ENCODE measurements at regions not wholly inside any gene's neighbourhood (a gene's known extent, or its start where the extent isn't known, plus 50 kb on each side); places are given as distances from the start of the nearest gene placed in this dataset.
A peak's percentile ranks its signal among the peaks of the same experiment; 100 is the strongest.

GRCh38 chr6:137794516-137795201, 72.4 kb upstream of the TNFAIP3 start:
- H3K27me3 ChIP-seq (ENCODE audit: control insufficient read depth, insufficient read depth, low read length) = no peaks in the 10 kb centered on the region
- CTCF ChIA-PET = interaction anchor here (1.1 kb wide), 1 partner anchor 19 kb away, joined by 3 read pairs; no protein-coding TSS in a partner anchor
- no peak for DNase-seq (ENCODE audit: low read depth, low spot score)
- POLR2A ChIA-PET = no interaction called here
- TF ChIP-seq, protein P1, sequence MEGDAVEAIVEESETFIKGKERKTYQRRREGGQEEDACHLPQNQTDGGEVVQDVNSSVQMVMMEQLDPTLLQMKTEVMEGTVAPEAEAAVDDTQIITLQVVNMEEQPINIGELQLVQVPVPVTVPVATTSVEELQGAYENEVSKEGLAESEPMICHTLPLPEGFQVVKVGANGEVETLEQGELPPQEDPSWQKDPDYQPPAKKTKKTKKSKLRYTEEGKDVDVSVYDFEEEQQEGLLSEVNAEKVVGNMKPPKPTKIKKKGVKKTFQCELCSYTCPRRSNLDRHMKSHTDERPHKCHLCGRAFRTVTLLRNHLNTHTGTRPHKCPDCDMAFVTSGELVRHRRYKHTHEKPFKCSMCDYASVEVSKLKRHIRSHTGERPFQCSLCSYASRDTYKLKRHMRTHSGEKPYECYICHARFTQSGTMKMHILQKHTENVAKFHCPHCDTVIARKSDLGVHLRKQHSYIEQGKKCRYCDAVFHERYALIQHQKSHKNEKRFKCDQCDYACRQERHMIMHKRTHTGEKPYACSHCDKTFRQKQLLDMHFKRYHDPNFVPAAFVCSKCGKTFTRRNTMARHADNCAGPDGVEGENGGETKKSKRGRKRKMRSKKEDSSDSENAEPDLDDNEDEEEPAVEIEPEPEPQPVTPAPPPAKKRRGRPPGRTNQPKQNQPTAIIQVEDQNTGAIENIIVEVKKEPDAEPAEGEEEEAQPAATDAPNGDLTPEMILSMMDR (IDR thresholded peaks at IDR 0.05; ENCODE audit: low read depth, low read length) = no peak
- no peak overlapping the region for H3K27ac ChIP-seq (ENCODE audit: low read depth, low read length)
- no peak overlapping the region for H3K4me3 ChIP-seq (ENCODE audit: low read depth, low read length)
- no peaks in the 10 kb centered on the region for H3K9me3 ChIP-seq (ENCODE audit: control insufficient read depth, insufficient read depth, low read length)

GRCh38 chr6:137795501-137795900, 71.6 kb upstream of the TNFAIP3 start:
- H3K9me3 ChIP-seq (ENCODE audit: control insufficient read depth, insufficient read depth, low read length) = no peaks in the 10 kb centered on the region
- no peak overlapping the region for H3K4me3 ChIP-seq (ENCODE audit: low read depth, low read length)
- no peak overlapping the region for H3K27ac ChIP-seq (ENCODE audit: low read depth, low read length)
- TF ChIP-seq, protein P1 (IDR thresholded peaks at IDR 0.05; ENCODE audit: low read depth, low read length) = no peak
- ChIA-PET POLR2A (no interaction called here), CTCF (no interaction called here)
- no peaks in the 10 kb centered on the region for H3K27me3 ChIP-seq (ENCODE audit: control insufficient read depth, insufficient read depth, low read length)
- no peak for DNase-seq (ENCODE audit: low read depth, low spot score)

DNA sequence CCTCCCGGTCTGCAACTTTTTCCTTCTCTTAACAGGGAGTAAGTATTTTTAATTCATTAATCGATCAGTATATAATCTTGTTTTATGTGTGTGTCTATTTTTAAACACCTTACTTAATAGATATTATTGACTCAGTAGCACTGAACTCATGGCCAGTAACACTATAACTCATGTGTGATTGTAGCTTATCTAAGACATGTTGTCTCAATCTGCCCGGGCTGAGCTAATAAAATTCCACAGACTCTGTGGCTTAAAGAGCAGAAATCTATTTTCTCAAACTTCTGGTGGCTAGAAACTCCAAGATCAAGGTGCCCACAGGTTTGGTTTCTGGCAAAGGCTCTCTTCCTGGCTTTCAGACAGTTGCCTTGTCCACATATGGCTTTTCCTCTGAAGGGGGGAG, 68.8 kb upstream of the TNFAIP3 start:
- Histone ChIP-seq H3K27me3 (ENCODE audit: control insufficient read depth, insufficient read depth, low read length) (no peaks in the 10 kb centered on the region), H3K4me3 (ENCODE audit: low read depth, low read length) (no peak overlapping the region), H3K27ac (ENCODE audit: low read depth, low read length) (no peak overlapping the region), H3K9me3 (ENCODE audit: control insufficient read depth, insufficient read depth, low read length) (no peaks in the 10 kb centered on the region)
- TF ChIP-seq, protein P1 (IDR thresholded peaks at IDR 0.05; ENCODE audit: low read depth, low read length) = no peak
- no peak for DNase-seq (ENCODE audit: low read depth, low spot score)
- ChIA-PET POLR2A (no interaction called here), CTCF (interaction anchor here (0.5 to 2.7 kb wide), 6 partner anchors 9 to 146 kb away, joined by 3 to 27 read pairs (median 3); partner anchors contain the start of gene TNFAIP3)

GRCh38 chr6:137798846-137799245, 68.2 kb upstream of the TNFAIP3 start:
- Histone ChIP-seq H3K27ac (ENCODE audit: low read depth, low read length) (no peak overlapping the region), H3K9me3 (ENCODE audit: control insufficient read depth, insufficient read depth, low read length) (no peaks in the 10 kb centered on the region), H3K4me3 (ENCODE audit: low read depth, low read length) (no peak overlapping the region), H3K27me3 (ENCODE audit: control insufficient read depth, insufficient read depth, low read length) (no peaks in the 10 kb centered on the region)
- ChIA-PET POLR2A (interaction anchor here (0.6 kb wide), 1 partner anchor 50 kb away, joined by 3 read pairs; no protein-coding TSS in a partner anchor), CTCF (interaction anchor here (0.5 to 2.7 kb wide), 14 partner anchors 11 to 208 kb away, joined by 3 to 27 read pairs (median 3); partner anchors contain the start of gene TNFAIP3)
- TF ChIP-seq, protein P1 (IDR thresholded peaks at IDR 0.05; ENCODE audit: low read depth, low read length) = no peak
- no peak for DNase-seq (ENCODE audit: low read depth, low spot score)

GRCh38 chr6:137799950-137800568, 67.0 kb upstream of the TNFAIP3 start:
- TF ChIP-seq, protein P1 (IDR thresholded peaks at IDR 0.05; ENCODE audit: low read depth, low read length) = peak; percentile 64
- H3K27me3 ChIP-seq (ENCODE audit: control insufficient read depth, insufficient read depth, low read length) = no peaks in the 10 kb centered on the region
- no peak overlapping the region for H3K27ac ChIP-seq (ENCODE audit: low read depth, low read length)
- no peaks in the 10 kb centered on the region for H3K9me3 ChIP-seq (ENCODE audit: control insufficient read depth, insufficient read depth, low read length)
- no peak overlapping the region for H3K4me3 ChIP-seq (ENCODE audit: low read depth, low read length)
- ChIA-PET CTCF (interaction anchor here (0.6 to 2.7 kb wide), 19 partner anchors 9 to 460 kb away, joined by 3 to 27 read pairs (median 3); partner anchors contain the start of gene TNFAIP3), POLR2A (no interaction called here)
- DNase-seq (ENCODE audit: low read depth, low spot score) = no peak

Data from AG04450 (cell line).